ENCODE measurements at regions not wholly inside any gene's neighbourhood (a gene's known extent, or its start where the extent isn't known, plus 50 kb on each side); places are given as distances from the start of the nearest gene placed in this dataset.
"Not testable (repeated sequence)": the region's sequence is repeated elsewhere in the genome, so short reads cannot be mapped to it uniquely, and the experiment has no call there.

GRCh38 chr2:61675204-61675603 lies 137.0 kb upstream of the XPO1 start:
- no peak for DNase-seq (ENCODE audit: low read depth)

GRCh38 chr2:61671561-61672315 lies 133.6 kb upstream of the XPO1 start:
- no peak for DNase-seq (ENCODE audit: low read depth)

- no peak for DNase-seq (ENCODE audit: low read depth)
Observed at GRCh38 chr2:61670591-61671501, 132.7 kb upstream of the XPO1 start.

- DNase-seq (ENCODE audit: low read depth): no peak
Observed at GRCh38 chr2:61664190-61664589, 126.0 kb upstream of the XPO1 start.

GRCh38 chr2:61662990-61663389 lies 124.8 kb upstream of the XPO1 start:
- DNase-seq (ENCODE audit: low read depth): no peak

- DNase-seq (ENCODE audit: low read depth): no peak
Observed at GRCh38 chr2:61660511-61661388, 122.6 kb upstream of the XPO1 start.

- no peak for DNase-seq (ENCODE audit: low read depth)
Observed at GRCh38 chr2:61658841-61659780, 121.0 kb upstream of the XPO1 start.

- not testable (repeated sequence) for DNase-seq (ENCODE audit: low read depth)
Observed at GRCh38 chr2:61649946-61650345, 111.8 kb upstream of the XPO1 start.

- no peak for DNase-seq (ENCODE audit: low read depth)
Observed at GRCh38 chr2:61649021-61649420, 110.9 kb upstream of the XPO1 start.

GRCh38 chr2:61647044-61647443 lies 108.9 kb upstream of the XPO1 start:
- no peak for DNase-seq (ENCODE audit: low read depth)

GRCh38 chr2:61645911-61646310 lies 107.8 kb upstream of the XPO1 start:
- peak; percentile 88 for DNase-seq (ENCODE audit: low read depth)

- not testable (repeated sequence) for DNase-seq (ENCODE audit: low read depth)
Observed at GRCh38 chr2:61643153-61643552, 105.0 kb upstream of the XPO1 start.

GRCh38 chr2:61640406-61640805 lies 102.2 kb upstream of the XPO1 start:
- DNase-seq (ENCODE audit: low read depth): no peak

- no peak for DNase-seq (ENCODE audit: low read depth)
Observed at GRCh38 chr2:61639721-61640120, 101.6 kb upstream of the XPO1 start.

- DNase-seq (ENCODE audit: low read depth): no peak
Observed at GRCh38 chr2:61636686-61637085, 98.5 kb upstream of the XPO1 start.

GRCh38 chr2:61634512-61634911 lies 96.4 kb upstream of the XPO1 start:
- DNase-seq (ENCODE audit: low read depth): no peak

GRCh38 chr2:61633250-61633649 lies 95.1 kb upstream of the XPO1 start:
- DNase-seq (ENCODE audit: low read depth): no peak

GRCh38 chr2:61632276-61633169 lies 94.4 kb upstream of the XPO1 start:
- DNase-seq (ENCODE audit: low read depth): no peak

- DNase-seq (ENCODE audit: low read depth): no peak
Observed at GRCh38 chr2:61631321-61631720, 93.2 kb upstream of the XPO1 start.

- DNase-seq (ENCODE audit: low read depth): no peak
Observed at GRCh38 chr2:61626827-61627226, 88.7 kb upstream of the XPO1 start.

All from HS-5 (cell line).